Gastroesophageal sphincter (tissue), 4 donors: ENCODE measurements at regions not wholly inside any gene's neighbourhood (a gene's known extent, or its start where the extent isn't known, plus 50 kb on each side); places are given as distances from the start of the nearest gene placed in this dataset.
"Not testable (repeated sequence)": the region's sequence is repeated elsewhere in the genome, so short reads cannot be mapped to it uniquely, and the experiment has no call there.

Experiments
- ATAC-seq: fragments of 150-250 bp; one replicate; pipeline ENCODE4 v1.9.1; 2016; ENCODE audit warnings: mild to moderate bottlenecking, moderate library complexity
- H3K27ac ChIP-seq, 4 donors: fragments of 200-600 bp; sonication (generic) in 3 of 4; 1 replicate in 3 of 4; 2 replicates in 1 of 4; pipeline ENCODE4 v1.5.1; 2016 to 2019
- H3K27me3 ChIP-seq: fragments of 200-600 bp; sonication (generic); one replicate; pipeline ENCODE4 v1.5.1; 2019
- H3K36me3 ChIP-seq, 2 donors: fragments of 200-600 bp; sonication (generic); one replicate each; pipeline ENCODE4 v1.5.1; 2019; ENCODE audit warnings: control low read depth in 1 of 2
- H3K4me1 ChIP-seq, 3 donors: fragments of 200-600 bp; sonication (generic); 1 replicate in 2 of 3; 2 replicates in 1 of 3; pipeline ENCODE4 v1.5.1; 2016 to 2019; ENCODE audit warnings: control low read depth in 2 of 3
- H3K4me3 ChIP-seq, 2 donors: fragments of 200-600 bp; sonication (generic); one replicate each; pipeline ENCODE4 v1.5.1; 2019; ENCODE audit warnings: mild to moderate bottlenecking in 1 of 2, moderate library complexity in 1 of 2
- H3K9me3 ChIP-seq, 3 donors: fragments of 200-600 bp; sonication (generic); one replicate each; pipeline ENCODE4 v1.5.1; 2017 to 2019; ENCODE audit warnings: control low read depth in 2 of 3
- CTCF ChIP-seq, 4 experiments: fragments of 200-600 bp in 2 of 4; fragments of 450-650 bp in 2 of 4; sonication (generic) in 1 of 4; IDR thresholded peaks; one replicate each; pipeline ENCODE4 v1.5.1; 2017 to 2019; ENCODE audit warnings: antibody characterized with exemption in 4 of 4, mild to moderate bottlenecking in 2 of 4, moderate library complexity in 2 of 4
- EP300 ChIP-seq: sonication (generic); formaldehyde crosslinking; IDR thresholded peaks from one replicate; pipeline ENCODE4 v1.6.1; 2017; ENCODE audit warnings: antibody characterized with exemption, mild to moderate bottlenecking
- POLR2A ChIP-seq, 2 donors: fragments of 450-650 bp; IDR thresholded peaks; one replicate each; pipeline ENCODE4 v1.6.1; 2017; ENCODE audit warnings: antibody characterized with exemption in 2 of 2, mild to moderate bottlenecking in 2 of 2, moderate library complexity in 1 of 2
- POLR2AphosphoS5 ChIP-seq: sonication (generic); formaldehyde crosslinking; IDR thresholded peaks from one replicate; pipeline ENCODE4 v1.6.1; 2017; ENCODE audit warnings: antibody characterized with exemption
- WGBS, 2 donors: methylation state at CpG; one replicate each; pipeline ENCODE4 v1.1.5; 2018; ENCODE audit warnings: low coverage in 1 of 2; 5-methylcytosine and 5-hydroxymethylcytosine counted together

DNA sequence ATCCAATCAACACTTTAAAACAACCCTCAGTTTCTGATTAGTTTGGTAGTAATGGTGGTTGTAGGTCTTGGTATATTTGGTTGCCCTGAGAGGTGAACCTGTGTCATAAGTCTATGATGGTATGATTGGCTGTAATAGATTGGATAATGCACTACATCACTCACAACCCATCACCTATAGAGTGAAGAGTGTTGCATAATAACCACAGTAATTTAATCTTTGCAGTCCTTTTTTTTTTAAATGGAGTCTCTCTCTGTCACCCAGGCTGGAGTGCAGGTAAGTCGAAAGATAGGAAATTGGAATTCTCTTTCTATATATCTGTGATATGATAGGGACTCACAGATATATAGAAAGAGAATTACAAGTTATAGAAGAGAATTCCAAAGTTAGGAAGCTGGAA, 133.4 kb upstream of the PGR start:
- no peak for TF ChIP-seq POLR2AphosphoS5
- TF ChIP-seq POLR2A (IDR thresholded peaks at IDR 0.05), result no peak
- no peak for TF ChIP-seq EP300
- no peak for TF ChIP-seq CTCF (IDR thresholded peaks at IDR 0.05)
- 88 to 90% methylated on average over 1 of the region's 1 CpG for WGBS, 2 donors
- Histone ChIP-seq H3K36me3 (no peaks in the 10 kb centered on the region), H3K27ac (no peak overlapping the region), H3K27me3 (no peaks in the 10 kb centered on the region), H3K4me3 (no peak overlapping the region), H3K4me1 (no peaks in the 10 kb centered on the region), H3K9me3 (no peaks in the 10 kb centered on the region)
- no peak for ATAC-seq

GRCh38 chr11:101262258-101262657, 132.6 kb upstream of the PGR start:
- TF ChIP-seq POLR2A (IDR thresholded peaks at IDR 0.05), result no peak
- no peak for TF ChIP-seq EP300
- no peak for TF ChIP-seq CTCF (IDR thresholded peaks at IDR 0.05)
- TF ChIP-seq POLR2AphosphoS5, result no peak
- no peak overlapping the region for H3K27ac ChIP-seq
- no peaks in the 10 kb centered on the region for H3K27me3 ChIP-seq
- no peak overlapping the region for H3K4me3 ChIP-seq
- H3K36me3 ChIP-seq, result no peaks in the 10 kb centered on the region
- no peaks in the 10 kb centered on the region for H3K4me1 ChIP-seq
- ATAC-seq, result no peak
- H3K9me3 ChIP-seq, result no peaks in the 10 kb centered on the region
- WGBS, 2 donors, result 77 to 84% methylated on average over 1 of the region's 1 CpG

- Histone ChIP-seq H3K4me3 (no peak overlapping the region), H3K9me3 (no peaks in the 10 kb centered on the region), H3K27me3 (no peaks in the 10 kb centered on the region), H3K36me3 (no peaks in the 10 kb centered on the region), H3K27ac (no peak overlapping the region), H3K4me1 (no peaks in the 10 kb centered on the region)
- 75 to 92% methylated on average over 2 of the region's 2 CpGs for WGBS, 2 donors
- ATAC-seq, result no peak
- TF ChIP-seq POLR2AphosphoS5 (no peak), POLR2A (IDR thresholded peaks at IDR 0.05) (no peak), EP300 (no peak)
These were observed 125.4 kb upstream of the PGR start for GRCh38 chr11:101255036-101255435.

DNA sequence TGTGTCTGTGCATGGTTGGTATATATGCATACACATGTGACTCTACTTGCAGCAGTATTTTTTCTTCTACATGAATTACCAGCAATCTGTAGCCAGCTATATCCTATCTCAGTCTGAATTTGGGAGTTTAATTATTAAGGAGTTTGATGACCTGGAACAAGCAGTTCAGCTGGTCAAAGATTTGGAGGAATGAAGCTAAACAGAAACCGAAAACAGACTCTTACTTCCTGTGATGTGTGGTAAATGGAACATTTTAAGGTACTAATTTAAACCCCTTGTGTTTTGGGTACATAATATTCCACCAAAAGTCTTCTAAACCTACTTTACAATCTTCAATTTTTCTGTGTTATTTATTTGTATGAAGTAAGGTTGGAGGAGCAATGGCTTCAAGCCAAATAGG, 124.4 kb upstream of the PGR start:
- TF ChIP-seq EP300 (no peak), CTCF (IDR thresholded peaks at IDR 0.05) (no peak), POLR2AphosphoS5 (no peak), POLR2A (IDR thresholded peaks at IDR 0.05) (no peak)
- no peaks in the 10 kb centered on the region for H3K36me3 ChIP-seq
- H3K27ac ChIP-seq, result no peak overlapping the region
- no peaks in the 10 kb centered on the region for H3K9me3 ChIP-seq
- no peaks in the 10 kb centered on the region for H3K4me1 ChIP-seq
- H3K4me3 ChIP-seq, result no peak overlapping the region
- ATAC-seq, result no peak
- WGBS, 2 donors, result 67 to 88% methylated on average over 1 of the region's 1 CpG
- H3K27me3 ChIP-seq, result no peaks in the 10 kb centered on the region

- WGBS, 2 donors, result 81 to 100% methylated on average over 1 of the region's 1 CpG
- not testable (repeated sequence) for ATAC-seq, H3K36me3 ChIP-seq, H3K27me3 ChIP-seq, H3K4me3 ChIP-seq, H3K9me3 ChIP-seq, H3K27ac ChIP-seq, H3K4me1 ChIP-seq
These were observed 116.0 kb upstream of the PGR start for GRCh38 chr11:101245635-101246034.

- H3K27ac ChIP-seq, H3K4me1 ChIP-seq, ATAC-seq, H3K9me3 ChIP-seq, H3K36me3 ChIP-seq, H3K27me3 ChIP-seq, H3K4me3 ChIP-seq: not testable (repeated sequence)
- WGBS, 2 donors, result 83 to 93% methylated on average over 5 to 8 of the region's 8 CpGs
These were observed 115.5 kb upstream of the PGR start for GRCh38 chr11:101245081-101245480.
